Chondrocyte (in vitro differentiated cells): ENCODE measurements at regions not wholly inside any gene's neighbourhood (a gene's known extent, or its start where the extent isn't known, plus 50 kb on each side); places are given as distances from the start of the nearest gene placed in this dataset.

Source experiments
- DNase-seq: peaks from one replicate; pipeline ENCODE4 v3.0.0; 2021; ENCODE audit warnings: mixed read lengths, low spot score
- H3K27ac Mint-ChIP-seq: one replicate; pipeline ENCODE4 v1.8.0; 2021; ENCODE audit warnings: mild to moderate bottlenecking, moderate library complexity, mixed read lengths; ENCODE audit not compliant: unreplicated experiment
- H3K27me3 Mint-ChIP-seq: 2 replicates; pipeline ENCODE4 v1.8.0; 2021; ENCODE audit warnings: low read depth, mixed read lengths
- H3K36me3 Mint-ChIP-seq: 2 replicates; pipeline ENCODE4 v1.8.0; 2021; ENCODE audit warnings: low read depth, mixed read lengths
- H3K4me1 Mint-ChIP-seq: 2 replicates; pipeline ENCODE4 v1.8.0; 2021; ENCODE audit warnings: low read depth, mild to moderate bottlenecking, mixed read lengths
- H3K4me3 Mint-ChIP-seq: one replicate; pipeline ENCODE4 v1.8.0; 2021; ENCODE audit warnings: mild to moderate bottlenecking, moderate library complexity, mixed read lengths; ENCODE audit not compliant: unreplicated experiment
- H3K9me3 Mint-ChIP-seq: 2 replicates; pipeline ENCODE4 v1.8.0; 2021; ENCODE audit warnings: low read depth, mixed read lengths
- CTCF ChIP-seq: fragments of 200-600 bp; sonication (generic); IDR thresholded peaks from 2 replicates; pipeline ENCODE4 v1.5.0; 2021; ENCODE audit warnings: antibody characterized with exemption, mild to moderate bottlenecking, moderate library complexity

- no peak for TF ChIP-seq CTCF
- no peaks in the 10 kb centered on the region for H3K36me3 Mint-ChIP-seq
- DNase-seq, result no peak
- no peak overlapping the region for H3K4me3 Mint-ChIP-seq
- H3K9me3 Mint-ChIP-seq, result peaks cover 3% of the 10 kb centered on the region
- no peak overlapping the region for H3K27ac Mint-ChIP-seq
- no peaks in the 10 kb centered on the region for H3K27me3 Mint-ChIP-seq
- H3K4me1 Mint-ChIP-seq, result no peaks in the 10 kb centered on the region
Measured at GRCh38 chr16:26727848-26728247, 338.9 kb upstream of the C16orf82 start.

- no peaks in the 10 kb centered on the region for H3K27me3 Mint-ChIP-seq
- H3K36me3 Mint-ChIP-seq, result no peaks in the 10 kb centered on the region
- no peak overlapping the region for H3K4me3 Mint-ChIP-seq
- H3K4me1 Mint-ChIP-seq, result no peaks in the 10 kb centered on the region
- no peak for DNase-seq
- H3K9me3 Mint-ChIP-seq, result peaks cover 5% of the 10 kb centered on the region
- TF ChIP-seq CTCF, result no peak
- no peak overlapping the region for H3K27ac Mint-ChIP-seq
Measured at GRCh38 chr16:26729951-26730541, 336.7 kb upstream of the C16orf82 start.

- no peak overlapping the region for H3K4me3 Mint-ChIP-seq
- TF ChIP-seq CTCF, result no peak
- no peak for DNase-seq
- peaks cover 6% of the 10 kb centered on the region for H3K9me3 Mint-ChIP-seq
- no peaks in the 10 kb centered on the region for H3K27me3 Mint-ChIP-seq
- H3K4me1 Mint-ChIP-seq, result no peaks in the 10 kb centered on the region
- H3K27ac Mint-ChIP-seq, result no peak overlapping the region
- H3K36me3 Mint-ChIP-seq, result no peaks in the 10 kb centered on the region
Measured at GRCh38 chr16:26731729-26732128, 335.0 kb upstream of the C16orf82 start.

GRCh38 chr16:26733710-26734109 lies 333.0 kb upstream of the C16orf82 start:
- no peak for DNase-seq
- H3K4me3 Mint-ChIP-seq, result no peak overlapping the region
- no peak for TF ChIP-seq CTCF
- no peaks in the 10 kb centered on the region for H3K36me3 Mint-ChIP-seq
- H3K9me3 Mint-ChIP-seq, result peaks cover 8% of the 10 kb centered on the region
- H3K27ac Mint-ChIP-seq, result no peak overlapping the region
- no peaks in the 10 kb centered on the region for H3K27me3 Mint-ChIP-seq
- H3K4me1 Mint-ChIP-seq, result no peaks in the 10 kb centered on the region

GRCh38 chr16:26735521-26735920 lies 331.2 kb upstream of the C16orf82 start:
- TF ChIP-seq CTCF, result no peak
- H3K4me3 Mint-ChIP-seq, result no peak overlapping the region
- DNase-seq, result no peak
- no peak overlapping the region for H3K27ac Mint-ChIP-seq
- no peaks in the 10 kb centered on the region for H3K4me1 Mint-ChIP-seq
- no peaks in the 10 kb centered on the region for H3K27me3 Mint-ChIP-seq
- no peaks in the 10 kb centered on the region for H3K36me3 Mint-ChIP-seq
- peaks cover 8% of the 10 kb centered on the region for H3K9me3 Mint-ChIP-seq
